Neuronal stem cell (in vitro differentiated cells): ENCODE measurements at regions not wholly inside any gene's neighbourhood (a gene's known extent, or its start where the extent isn't known, plus 50 kb on each side); places are given as distances from the start of the nearest gene placed in this dataset.

Experiments
- DNase-seq: peaks from one replicate; pipeline ENCODE4 v3.0.0-alpha.2; 2013; ENCODE audit warnings: low spot score
- H2AFZ ChIP-seq: one replicate; pipeline ENCODE4 v1.6.1; 2013; ENCODE audit warnings: mild to moderate bottlenecking, low read length, inconsistent platforms
- H2AK5ac ChIP-seq: 2 replicates; pipeline ENCODE4 v1.6.1; 2013; ENCODE audit warnings: low read depth, mild to moderate bottlenecking, inconsistent platforms, low read length, moderate library complexity, mixed read lengths
- H2BK120ac ChIP-seq: 2 replicates; pipeline ENCODE4 v1.6.1; 2013; ENCODE audit warnings: low read depth, mild to moderate bottlenecking, inconsistent platforms, low read length, moderate library complexity, mixed read lengths
- H2BK12ac ChIP-seq: one replicate; pipeline ENCODE4 v1.6.1; 2013; ENCODE audit warnings: low read length, inconsistent platforms
- H2BK15ac ChIP-seq: 2 replicates; pipeline ENCODE4 v1.6.1; 2013; ENCODE audit warnings: mild to moderate bottlenecking, low read length, inconsistent platforms, mixed read lengths
- H2BK5ac ChIP-seq: one replicate; pipeline ENCODE4 v1.6.1; 2013; ENCODE audit warnings: inconsistent platforms, mild to moderate bottlenecking, low read length, moderate library complexity
- H3K14ac ChIP-seq: one replicate; pipeline ENCODE4 v1.6.1; 2013; ENCODE audit warnings: low read length, inconsistent platforms
- H3K18ac ChIP-seq: 2 replicates; pipeline ENCODE4 v1.6.1; 2013; ENCODE audit warnings: low read length, inconsistent platforms
- H3K23ac ChIP-seq: 2 replicates; pipeline ENCODE4 v1.6.1; 2013; ENCODE audit warnings: low read depth, mild to moderate bottlenecking, mixed read lengths, low read length, inconsistent platforms; ENCODE audit not compliant: poor library complexity
- H3K27ac ChIP-seq: replicated peaks from 3 replicates; pipeline ENCODE4 v1.5.1; 2013; ENCODE audit warnings: low read length, inconsistent platforms
- H3K27me3 ChIP-seq, 3 experiments: 2 replicates each; pipeline ENCODE4 v1.6.1; 2013; ENCODE audit warnings: low read length in 3 of 3, mild to moderate bottlenecking in 2 of 3, inconsistent platforms in 1 of 3, low read depth in 1 of 3, mixed read lengths in 1 of 3, moderate library complexity in 1 of 3; ENCODE audit not compliant: control insufficient read depth in 3 of 3, insufficient read depth in 3 of 3
- H3K36me3 ChIP-seq, 2 donors: replicated peaks in 1 of 2; 2 replicates each; pipeline ENCODE4 v1.6.1; 2013; ENCODE audit warnings: low read length in 2 of 2; ENCODE audit not compliant: control insufficient read depth in 2 of 2, insufficient read depth in 2 of 2
- H3K4ac ChIP-seq: 2 replicates; pipeline ENCODE4 v1.6.1; 2013; ENCODE audit warnings: inconsistent platforms, mild to moderate bottlenecking, low read length, moderate library complexity
- H3K4me1 ChIP-seq, 2 donors: 1 replicate in 1 of 2; 2 replicates in 1 of 2; pipeline ENCODE4 v1.6.1; 2013; ENCODE audit warnings: low read length in 2 of 2, low read depth in 1 of 2; ENCODE audit not compliant: control insufficient read depth in 2 of 2, insufficient read depth in 1 of 2
- H3K4me2 ChIP-seq: one replicate; pipeline ENCODE4 v1.6.1; 2013; ENCODE audit warnings: mild to moderate bottlenecking, low read length, inconsistent platforms; ENCODE audit not compliant: insufficient read depth, poor library complexity, severe bottlenecking
- H3K4me3 ChIP-seq, 2 donors: 2 replicates each; pipeline ENCODE4 v1.5.1; 2013; ENCODE audit warnings: low read length in 2 of 2, mild to moderate bottlenecking in 2 of 2, inconsistent platforms in 1 of 2, moderate library complexity in 1 of 2
- H3K79me1 ChIP-seq: one replicate; pipeline ENCODE4 v1.6.1; 2013; ENCODE audit warnings: low read depth, mild to moderate bottlenecking, inconsistent platforms, low read length, moderate library complexity
- H3K9ac ChIP-seq: one replicate; pipeline ENCODE4 v1.6.1; 2013; ENCODE audit warnings: mild to moderate bottlenecking, low read depth, low read length, inconsistent platforms; ENCODE audit not compliant: poor library complexity
- H3K9me3 ChIP-seq, 2 donors: replicated peaks in 1 of 2; 2 replicates each; pipeline versions ENCODE3 to v1.6.1; 2013; ENCODE audit warnings: low read length in 2 of 2, mild to moderate bottlenecking in 2 of 2, inconsistent platforms in 1 of 2, low read depth in 1 of 2, mixed read lengths in 1 of 2, moderate library complexity in 1 of 2; ENCODE audit not compliant: control insufficient read depth in 2 of 2, insufficient read depth in 1 of 2
- H4K8ac ChIP-seq: one replicate; pipeline ENCODE4 v1.6.1; 2013; ENCODE audit warnings: low read depth, mild to moderate bottlenecking, inconsistent platforms, low read length, moderate library complexity
- H4K91ac ChIP-seq: one replicate; pipeline ENCODE4 v1.6.1; 2013; ENCODE audit warnings: low read length, low read depth, mild to moderate bottlenecking, inconsistent platforms; ENCODE audit not compliant: poor library complexity
- WGBS, 2 donors: extraction: QIAGEN DNeasy Blood & Tissue Kit; methylation state at CpG; one replicate each; pipeline ENCODE4 v1.1.7; 2013; ENCODE audit warnings: missing lambda C conversion rate in 2 of 2, mixed read lengths in 1 of 2; ENCODE audit not compliant: insufficient read length in 2 of 2, insufficient replicate concordance in 1 of 2; ENCODE audit errors: extremely low coverage in 2 of 2; 5-methylcytosine and 5-hydroxymethylcytosine counted together

DNA sequence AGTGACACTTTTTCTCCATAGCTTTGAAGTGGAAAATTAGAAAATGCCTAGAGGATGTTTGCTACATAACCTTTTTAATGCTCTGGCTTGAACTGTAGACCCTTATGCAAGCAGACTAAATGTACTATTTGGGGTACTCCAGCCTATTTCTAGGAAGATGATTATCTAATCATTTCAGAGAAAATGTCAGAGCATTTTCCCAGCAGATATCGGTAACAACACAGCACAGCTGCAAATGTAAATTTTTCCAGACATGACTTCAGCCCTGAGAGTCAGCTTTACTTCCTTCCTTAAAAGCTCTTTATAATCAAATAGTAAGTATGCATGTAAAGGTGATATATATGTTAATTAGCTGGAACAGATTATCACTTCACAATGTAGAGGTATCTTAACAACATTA, 1647.1 kb downstream of the SUCLG1 start:
- H3K27ac ChIP-seq: no peak overlapping the region
- H4K8ac ChIP-seq: no peak overlapping the region
- WGBS, 2 donors: no CpG with 5 or more reads among the region's 1 CpG
- H3K14ac ChIP-seq: no peak overlapping the region
- H3K4me3 ChIP-seq: no peak overlapping the region
- no peak overlapping the region for H4K91ac ChIP-seq
- no peak for DNase-seq
- no peak overlapping the region for H2AK5ac ChIP-seq
- no peak overlapping the region for H3K4ac ChIP-seq
- no peak overlapping the region for H2BK12ac ChIP-seq
- H3K4me2 ChIP-seq: no peak overlapping the region
- no peaks in the 10 kb centered on the region for H3K36me3 ChIP-seq
- no peak overlapping the region for H3K18ac ChIP-seq
- no peaks in the 10 kb centered on the region for H3K27me3 ChIP-seq
- no peak overlapping the region for H2BK15ac ChIP-seq
- H3K23ac ChIP-seq: no peak overlapping the region
- H2BK5ac ChIP-seq: no peak overlapping the region
- no peaks in the 10 kb centered on the region for H3K79me1 ChIP-seq
- H3K4me1 ChIP-seq: no peaks in the 10 kb centered on the region
- no peak overlapping the region for H2AFZ ChIP-seq
- H3K9me3 ChIP-seq: no peaks in the 10 kb centered on the region
- H3K9ac ChIP-seq: no peak overlapping the region
- no peak overlapping the region for H2BK120ac ChIP-seq

DNA sequence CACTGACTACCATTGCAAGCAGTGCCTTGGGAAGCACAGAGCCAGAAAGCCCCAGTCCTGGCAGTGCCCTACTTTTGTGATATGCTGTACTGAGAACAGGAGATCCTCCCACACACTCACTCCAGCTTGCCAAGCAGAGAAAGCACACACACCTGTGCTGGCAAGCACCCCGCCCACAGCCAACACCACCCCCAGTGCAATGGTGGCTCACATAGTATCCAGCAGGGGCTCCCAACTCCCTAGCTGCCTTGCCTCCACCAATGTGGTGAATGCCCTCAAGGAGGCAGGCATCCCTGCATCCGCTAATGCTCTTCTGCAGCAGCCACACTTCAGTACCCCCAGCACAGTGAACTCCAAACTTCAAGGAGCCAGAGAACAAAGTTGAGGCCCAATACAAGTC, 1655.8 kb downstream of the SUCLG1 start:
- Histone ChIP-seq H4K91ac (no peak overlapping the region), H3K4me1 (no peaks in the 10 kb centered on the region), H3K27me3 (no peaks in the 10 kb centered on the region), H3K4ac (no peak overlapping the region), H3K18ac (peak overlapping the region; percentile 65), H3K36me3 (no peaks in the 10 kb centered on the region), H3K14ac (no peak overlapping the region), H2AK5ac (no peak overlapping the region), H2BK12ac (no peak overlapping the region), H2BK120ac (no peak overlapping the region), H3K4me3 (no peak overlapping the region), H3K23ac (no peak overlapping the region), H3K9me3 (no peaks in the 10 kb centered on the region), H3K9ac (no peak overlapping the region), H3K27ac (no peak overlapping the region), H2BK15ac (no peak overlapping the region), H2BK5ac (no peak overlapping the region), H4K8ac (no peak overlapping the region), H2AFZ (no peak overlapping the region), H3K79me1 (no peaks in the 10 kb centered on the region), H3K4me2 (no peak overlapping the region)
- DNase-seq: no peak
- no CpG with 5 or more reads among the region's 2 CpGs for WGBS, 2 donors

DNA sequence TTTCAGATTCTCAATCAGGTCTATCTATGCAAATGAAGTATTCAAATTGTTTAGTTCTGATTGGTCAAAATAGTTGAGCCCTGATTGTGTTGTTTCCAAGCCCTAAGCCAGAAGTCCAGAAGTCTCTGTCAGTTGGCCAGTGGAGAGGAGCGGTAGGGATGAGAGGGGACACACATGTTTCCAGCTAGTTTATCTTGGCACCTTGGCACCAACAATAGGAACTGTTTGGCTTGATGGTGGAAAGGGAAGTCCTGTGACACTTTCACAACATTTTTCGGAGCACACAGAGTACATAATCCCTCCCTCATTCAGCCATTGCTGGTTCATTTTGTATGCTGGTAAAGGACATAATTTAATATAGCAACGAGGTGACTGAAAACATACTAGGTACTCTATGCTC, 1661.6 kb downstream of the SUCLG1 start:
- Histone ChIP-seq H3K4me2 (no peak overlapping the region), H3K27ac (no peak overlapping the region), H3K23ac (no peak overlapping the region), H2AK5ac (no peak overlapping the region), H2BK12ac (no peak overlapping the region), H2BK5ac (no peak overlapping the region), H4K91ac (no peak overlapping the region), H3K4me3 (no peak overlapping the region), H3K18ac (no peak overlapping the region), H2BK120ac (no peak overlapping the region), H3K9ac (no peak overlapping the region), H3K79me1 (no peaks in the 10 kb centered on the region), H3K14ac (no peak overlapping the region), H3K27me3 (no peaks in the 10 kb centered on the region), H3K4me1 (no peaks in the 10 kb centered on the region), H3K9me3 (no peaks in the 10 kb centered on the region), H3K4ac (no peak overlapping the region), H3K36me3 (no peaks in the 10 kb centered on the region), H2AFZ (no peak overlapping the region), H2BK15ac (no peak overlapping the region), H4K8ac (no peak overlapping the region)
- no CpG with 5 or more reads among the region's 3 CpGs for WGBS, 2 donors
- no peak for DNase-seq

DNA sequence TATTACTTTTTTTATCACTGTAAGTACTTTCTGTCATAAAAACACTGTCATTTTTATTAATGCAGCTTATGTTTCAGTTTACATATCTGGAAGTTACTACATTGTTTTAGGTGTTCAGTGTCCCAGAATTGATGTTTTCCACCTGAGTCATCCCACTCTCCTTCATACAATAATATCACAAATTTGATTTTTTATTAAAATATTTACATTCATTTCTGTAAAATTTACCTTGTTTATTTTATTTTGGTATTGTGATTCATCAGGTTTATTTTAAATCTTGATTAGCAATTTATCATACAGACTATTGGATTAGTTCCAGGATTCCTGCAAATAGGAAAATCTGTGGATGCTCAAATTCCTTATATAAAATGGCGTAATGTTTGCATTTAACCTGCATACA, 1662.9 kb downstream of the SUCLG1 start:
- H3K4me3 ChIP-seq: no peak overlapping the region
- H3K27ac ChIP-seq: no peak overlapping the region
- no peaks in the 10 kb centered on the region for H3K36me3 ChIP-seq
- no peak overlapping the region for H3K4ac ChIP-seq
- H2BK5ac ChIP-seq: no peak overlapping the region
- H3K4me1 ChIP-seq: no peaks in the 10 kb centered on the region
- no peak overlapping the region for H3K14ac ChIP-seq
- no peak overlapping the region for H2BK12ac ChIP-seq
- no peak overlapping the region for H4K8ac ChIP-seq
- no peaks in the 10 kb centered on the region for H3K9me3 ChIP-seq
- no peak overlapping the region for H2AFZ ChIP-seq
- no peak overlapping the region for H3K9ac ChIP-seq
- H3K27me3 ChIP-seq: no peaks in the 10 kb centered on the region
- WGBS, 2 donors: no CpG with 5 or more reads among the region's 1 CpG
- H2BK120ac ChIP-seq: no peak overlapping the region
- no peak overlapping the region for H3K4me2 ChIP-seq
- DNase-seq: no peak
- no peak overlapping the region for H3K23ac ChIP-seq
- no peak overlapping the region for H2BK15ac ChIP-seq
- H2AK5ac ChIP-seq: no peak overlapping the region
- no peak overlapping the region for H4K91ac ChIP-seq
- H3K79me1 ChIP-seq: no peaks in the 10 kb centered on the region
- H3K18ac ChIP-seq: no peak overlapping the region
